Panc1 (cell line): ENCODE measurements at regions not wholly inside any gene's neighbourhood (a gene's known extent, or its start where the extent isn't known, plus 50 kb on each side); places are given as distances from the start of the nearest gene placed in this dataset.

Experiments
- POLR2AphosphoS5 ChIP-seq: IDR thresholded peaks from 2 replicates; pipeline ENCODE4 v1.6.1; 2012; ENCODE audit warnings: mild to moderate bottlenecking, low read depth, low read length, moderate library complexity
- REST ChIP-seq, 2 experiments: IDR thresholded peaks; 2 replicates each; pipeline ENCODE4 v1.6.1; 2011 to 2012; ENCODE audit warnings: low read depth in 2 of 2, control low read depth in 1 of 2, low read length in 1 of 2, mild to moderate bottlenecking in 1 of 2, moderate library complexity in 1 of 2; ENCODE audit not compliant: insufficient read depth in 1 of 2
- TCF7L2 ChIP-seq: IDR thresholded peaks from 2 replicates; pipeline ENCODE4 v1.6.1; 2011; ENCODE audit warnings: mild to moderate bottlenecking, low read depth, low read length, inconsistent platforms
- TF ChIP-seq, protein P1 (sequence below): fragments of 450-650 bp; IDR thresholded peaks from 2 replicates; pipeline ENCODE4 v1.5.1; 2017; ENCODE audit warnings: mild to moderate bottlenecking

DNA sequence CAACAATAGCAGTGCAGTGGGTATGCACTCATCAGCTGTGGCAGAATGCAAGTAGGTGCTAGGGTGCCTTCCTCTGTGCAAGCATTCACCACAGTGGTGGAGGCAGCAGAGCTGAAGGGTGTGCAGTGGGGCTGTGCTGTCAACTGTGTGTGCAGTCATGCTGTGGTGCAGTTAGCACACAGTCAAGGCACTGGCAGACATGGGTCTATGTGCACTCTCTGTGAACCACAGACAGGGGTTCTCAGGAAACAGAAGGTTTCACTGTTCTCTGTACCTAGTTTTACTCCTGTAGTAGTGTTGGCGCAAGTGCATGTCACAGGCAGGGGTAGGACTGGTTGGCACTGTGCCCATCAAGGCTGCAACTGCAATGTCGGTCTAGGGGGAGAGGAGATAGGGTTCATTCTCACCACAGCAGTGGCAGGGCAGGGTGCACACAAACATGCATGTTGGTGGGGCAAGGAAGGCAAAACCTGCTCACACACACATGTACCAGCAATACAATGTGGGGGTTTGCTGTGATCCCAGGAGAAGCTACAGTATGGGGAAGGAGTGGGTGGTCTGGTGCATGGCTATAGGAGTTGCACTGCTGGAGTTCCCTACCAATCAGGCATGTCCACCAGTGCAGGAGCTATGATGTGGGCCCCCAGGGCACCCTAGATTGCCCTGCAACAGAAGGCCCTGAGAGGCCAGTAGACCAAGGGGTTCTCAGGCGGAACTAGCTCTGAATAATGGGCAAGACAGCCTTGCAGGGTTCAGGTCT is 242.7 kb upstream of the DDX18 start:
- TF ChIP-seq, protein P1, sequence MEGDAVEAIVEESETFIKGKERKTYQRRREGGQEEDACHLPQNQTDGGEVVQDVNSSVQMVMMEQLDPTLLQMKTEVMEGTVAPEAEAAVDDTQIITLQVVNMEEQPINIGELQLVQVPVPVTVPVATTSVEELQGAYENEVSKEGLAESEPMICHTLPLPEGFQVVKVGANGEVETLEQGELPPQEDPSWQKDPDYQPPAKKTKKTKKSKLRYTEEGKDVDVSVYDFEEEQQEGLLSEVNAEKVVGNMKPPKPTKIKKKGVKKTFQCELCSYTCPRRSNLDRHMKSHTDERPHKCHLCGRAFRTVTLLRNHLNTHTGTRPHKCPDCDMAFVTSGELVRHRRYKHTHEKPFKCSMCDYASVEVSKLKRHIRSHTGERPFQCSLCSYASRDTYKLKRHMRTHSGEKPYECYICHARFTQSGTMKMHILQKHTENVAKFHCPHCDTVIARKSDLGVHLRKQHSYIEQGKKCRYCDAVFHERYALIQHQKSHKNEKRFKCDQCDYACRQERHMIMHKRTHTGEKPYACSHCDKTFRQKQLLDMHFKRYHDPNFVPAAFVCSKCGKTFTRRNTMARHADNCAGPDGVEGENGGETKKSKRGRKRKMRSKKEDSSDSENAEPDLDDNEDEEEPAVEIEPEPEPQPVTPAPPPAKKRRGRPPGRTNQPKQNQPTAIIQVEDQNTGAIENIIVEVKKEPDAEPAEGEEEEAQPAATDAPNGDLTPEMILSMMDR: no peak
- no peak for TF ChIP-seq POLR2AphosphoS5
- TF ChIP-seq TCF7L2: no peak
- no peak for TF ChIP-seq REST (IDR thresholded peaks at IDR 0.05; ENCODE audit: insufficient read depth in 1 of 2, low read depth in 2 of 2, low read length in 1 of 2)
